SW 1271 (cell line): ENCODE measurements at regions not wholly inside any gene's neighbourhood (a gene's known extent, or its start where the extent isn't known, plus 50 kb on each side); places are given as distances from the start of the nearest gene placed in this dataset.
"Not testable (repeated sequence)": the region's sequence is repeated elsewhere in the genome, so short reads cannot be mapped to it uniquely, and the experiment has no call there.

Experiments
- DNase-seq, 2 experiments: peaks; one replicate each; lab custom pipeline; 2025; lab: John Stamatoyannopoulos, UW

GRCh38 chr11:14573539-14574057 lies 53.4 kb upstream of the PSMA1 start:
- DNase-seq, result not testable (repeated sequence)

GRCh38 chr11:14577292-14577691 lies 57.1 kb upstream of the PSMA1 start:
- DNase-seq, result no peak

GRCh38 chr11:14577835-14578529 lies 57.8 kb upstream of the PSMA1 start:
- no peak for DNase-seq

- DNase-seq, result peak in 1 of 2 experiments; percentile 22
Measured at GRCh38 chr11:14578541-14578956, 58.4 kb upstream of the PSMA1 start.

GRCh38 chr11:14579646-14580045 lies 59.5 kb upstream of the PSMA1 start:
- no peak for DNase-seq

GRCh38 chr11:14582793-14583192 lies 60.8 kb upstream of the PDE3B start:
- DNase-seq, result no peak

- no peak for DNase-seq
Measured at GRCh38 chr11:14583252-14584034, 60.2 kb upstream of the PDE3B start.

- DNase-seq, result no peak
Measured at GRCh38 chr11:14584035-14584363, 59.6 kb upstream of the PDE3B start.

GRCh38 chr11:14584595-14584994 lies 59.0 kb upstream of the PDE3B start:
- no peak for DNase-seq

GRCh38 chr11:14585438-14585837 lies 58.2 kb upstream of the PDE3B start:
- DNase-seq, result no peak

GRCh38 chr11:14587258-14587657 lies 56.3 kb upstream of the PDE3B start:
- no peak for DNase-seq

GRCh38 chr11:14588681-14589080 lies 54.9 kb upstream of the PDE3B start:
- DNase-seq, result no peak

GRCh38 chr11:14589421-14589820 lies 54.2 kb upstream of the PDE3B start:
- no peak for DNase-seq

GRCh38 chr11:14591046-14591445 lies 52.6 kb upstream of the PDE3B start:
- not testable (repeated sequence) for DNase-seq

GRCh38 chr11:14593671-14594070 lies 49.9 kb upstream of the PDE3B start:
- no peak for DNase-seq
